ENCODE measurements at regions not wholly inside any gene's neighbourhood (a gene's known extent, or its start where the extent isn't known, plus 50 kb on each side); places are given as distances from the start of the nearest gene placed in this dataset.
"Not testable (repeated sequence)": the region's sequence is repeated elsewhere in the genome, so short reads cannot be mapped to it uniquely, and the experiment has no call there.

DNA sequence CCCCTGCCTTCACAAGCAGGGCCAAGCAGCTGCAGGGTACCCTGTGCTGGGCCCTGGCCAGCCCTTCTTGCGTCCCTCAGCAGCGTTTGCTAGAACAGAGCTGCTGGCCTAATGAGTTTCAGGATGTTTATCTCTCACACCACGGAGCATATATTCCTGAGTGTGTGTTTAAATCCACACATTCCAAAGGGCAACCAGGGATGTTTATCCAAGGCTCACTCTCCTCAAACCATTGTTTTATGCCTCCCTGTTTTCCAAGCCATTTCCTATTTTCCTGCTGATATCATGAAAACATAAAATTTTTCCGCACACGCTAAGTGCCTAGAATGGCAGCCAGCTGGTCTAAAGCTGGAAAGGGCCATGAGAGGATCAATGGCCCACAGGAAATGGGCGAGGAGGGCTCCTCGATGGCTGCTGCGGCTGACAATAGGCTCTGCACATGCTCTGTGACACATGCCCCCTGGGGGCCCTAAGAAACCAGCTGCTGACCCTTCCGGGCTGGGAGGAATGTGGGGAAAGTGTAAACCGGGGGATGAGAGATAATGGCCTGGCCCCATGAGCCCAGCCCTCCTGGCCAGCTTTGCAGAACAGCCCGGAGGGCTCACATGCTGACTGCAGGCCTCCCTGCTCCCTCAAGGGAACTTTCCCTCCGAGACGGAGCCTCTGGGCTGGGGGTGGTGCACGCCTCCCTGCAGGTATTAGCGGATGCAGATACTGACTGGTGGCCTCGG is 194.0 kb downstream of the NDUFA10 start:
- no peak for DNase-seq

DNA sequence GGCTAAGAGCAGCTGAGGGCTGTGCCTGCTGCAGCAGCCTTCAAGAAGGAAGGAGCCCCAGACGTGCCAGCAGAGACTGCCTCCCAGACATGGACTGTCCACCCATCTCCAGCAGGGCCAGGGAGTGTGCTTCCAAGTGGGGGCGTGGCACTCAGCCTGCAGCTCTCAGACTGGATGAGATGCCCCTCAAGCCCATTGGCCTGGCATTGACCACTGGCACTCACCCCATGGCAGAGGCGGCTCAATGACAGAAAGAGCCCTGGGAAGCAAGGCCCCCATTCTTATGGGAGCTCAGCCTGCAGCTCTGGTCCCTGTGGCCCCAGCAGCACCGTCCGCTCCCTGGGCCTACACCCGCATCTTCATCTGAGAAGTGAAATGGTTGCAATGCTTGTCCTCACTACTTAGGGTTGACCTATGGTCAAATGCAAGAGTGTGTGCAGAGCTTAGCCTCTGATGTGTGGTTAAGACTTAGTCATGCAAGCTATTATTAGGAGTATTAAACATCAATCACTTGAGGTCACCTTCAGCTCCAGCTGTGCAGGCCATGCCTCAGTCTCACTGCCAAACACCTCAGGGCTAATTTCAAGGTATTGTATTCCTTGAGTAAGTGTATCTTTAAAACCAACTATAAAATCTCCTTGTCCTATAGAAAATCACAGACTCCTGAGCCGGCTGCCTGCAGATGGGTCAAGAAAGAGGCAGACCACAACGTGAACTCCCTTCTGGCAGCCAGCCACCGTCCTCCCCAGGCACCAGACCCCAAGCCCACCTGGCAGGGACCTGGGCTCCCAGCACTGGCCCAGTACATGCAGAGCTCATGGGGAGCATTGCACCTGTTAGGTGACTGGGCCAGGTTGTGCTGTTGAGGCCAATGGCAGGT is 194.8 kb downstream of the NDUFA10 start:
- no peak for DNase-seq

DNA sequence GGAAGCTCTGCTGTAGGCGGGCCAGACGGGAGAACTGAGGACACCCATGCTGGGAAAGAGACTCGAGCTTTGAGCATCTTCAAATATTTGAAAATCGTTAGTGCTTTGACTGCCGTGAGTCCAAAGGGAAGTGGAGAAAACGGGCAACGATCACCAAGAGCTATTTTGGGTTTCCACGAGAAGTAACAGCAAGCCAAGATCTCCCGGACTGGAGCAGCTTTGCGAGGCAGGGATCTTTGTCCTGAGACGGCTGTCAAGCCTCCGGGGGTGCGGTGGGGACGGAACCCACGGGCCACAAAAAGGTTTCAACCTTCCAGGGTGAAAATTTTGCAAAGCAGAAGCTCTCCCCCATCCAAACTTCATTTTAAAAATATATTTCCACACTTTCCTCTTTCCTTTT is 195.8 kb downstream of the NDUFA10 start:
- DNase-seq: no peak

DNA sequence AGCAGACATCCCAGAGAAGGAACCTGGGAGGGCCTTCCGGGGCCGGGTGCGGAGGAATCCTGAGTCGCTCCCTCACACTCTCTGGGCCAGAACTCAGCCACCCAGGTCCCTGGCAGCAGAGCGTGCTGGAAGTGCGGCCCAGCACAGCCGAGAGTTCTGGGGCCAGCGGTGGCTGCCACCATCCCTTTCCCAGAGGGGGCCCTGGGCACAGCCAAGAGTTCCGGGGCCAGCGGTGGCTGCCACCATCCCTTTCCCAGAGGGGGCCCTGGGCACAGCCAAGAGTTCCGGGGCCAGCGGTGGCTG is 196.2 kb downstream of the NDUFA10 start:
- not testable (repeated sequence) for DNase-seq

DNA sequence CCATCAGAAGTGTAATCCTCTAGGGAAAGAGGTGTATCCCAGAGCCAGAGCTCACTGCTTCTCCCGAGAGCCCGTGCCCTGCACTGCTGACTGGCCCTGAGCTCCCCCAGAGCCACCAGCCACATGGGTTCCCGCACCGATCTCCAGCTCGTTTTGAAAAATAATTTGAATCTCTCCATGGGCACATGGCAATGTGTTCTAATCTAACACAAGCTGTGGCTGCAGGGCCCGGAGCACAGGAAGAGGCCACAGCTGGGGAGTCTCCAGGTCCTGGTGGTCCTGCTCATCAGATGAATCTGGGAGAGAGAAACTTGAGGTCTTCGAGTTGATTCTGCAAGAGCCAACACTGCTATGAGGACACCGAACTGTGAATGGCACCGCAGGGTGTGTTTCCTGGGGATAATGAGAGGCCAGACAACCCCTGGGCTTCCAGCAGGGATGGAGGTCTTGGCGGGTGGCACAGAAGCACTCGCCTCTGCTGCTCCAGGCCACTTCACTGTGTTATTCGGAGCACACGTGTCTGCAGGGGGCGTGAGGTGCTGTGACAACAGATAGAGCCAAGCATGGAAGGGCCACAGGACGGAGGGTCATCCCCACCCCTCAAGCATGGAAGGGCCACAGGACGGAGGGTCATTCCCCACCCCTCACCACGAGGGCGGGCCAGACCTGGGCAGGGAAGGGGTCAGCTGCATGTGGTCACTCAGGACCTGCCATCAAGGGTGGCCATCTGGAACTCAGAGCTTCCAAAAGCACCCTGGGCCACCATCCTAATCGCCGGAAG is 196.8 kb downstream of the NDUFA10 start:
- DNase-seq: no peak

DNA sequence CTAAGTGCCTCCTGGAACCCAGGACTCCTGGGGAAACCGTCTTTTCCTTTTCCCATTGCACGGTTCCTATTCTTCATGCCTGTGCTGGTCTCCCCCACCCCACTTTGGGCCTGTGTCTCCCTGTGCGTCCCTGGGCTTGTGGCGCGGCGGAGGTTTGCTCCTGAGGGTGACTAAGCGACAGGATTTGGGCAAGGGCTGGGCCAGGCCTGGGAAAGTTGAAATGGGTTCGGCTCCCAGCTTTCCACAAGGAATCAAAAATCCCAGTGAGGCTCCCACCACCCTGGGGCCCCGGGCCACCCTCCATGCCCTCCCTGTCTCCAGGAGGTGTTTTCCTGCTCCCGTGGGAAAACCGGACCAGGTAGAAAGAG is 197.6 kb downstream of the NDUFA10 start:
- no peak for DNase-seq

DNA sequence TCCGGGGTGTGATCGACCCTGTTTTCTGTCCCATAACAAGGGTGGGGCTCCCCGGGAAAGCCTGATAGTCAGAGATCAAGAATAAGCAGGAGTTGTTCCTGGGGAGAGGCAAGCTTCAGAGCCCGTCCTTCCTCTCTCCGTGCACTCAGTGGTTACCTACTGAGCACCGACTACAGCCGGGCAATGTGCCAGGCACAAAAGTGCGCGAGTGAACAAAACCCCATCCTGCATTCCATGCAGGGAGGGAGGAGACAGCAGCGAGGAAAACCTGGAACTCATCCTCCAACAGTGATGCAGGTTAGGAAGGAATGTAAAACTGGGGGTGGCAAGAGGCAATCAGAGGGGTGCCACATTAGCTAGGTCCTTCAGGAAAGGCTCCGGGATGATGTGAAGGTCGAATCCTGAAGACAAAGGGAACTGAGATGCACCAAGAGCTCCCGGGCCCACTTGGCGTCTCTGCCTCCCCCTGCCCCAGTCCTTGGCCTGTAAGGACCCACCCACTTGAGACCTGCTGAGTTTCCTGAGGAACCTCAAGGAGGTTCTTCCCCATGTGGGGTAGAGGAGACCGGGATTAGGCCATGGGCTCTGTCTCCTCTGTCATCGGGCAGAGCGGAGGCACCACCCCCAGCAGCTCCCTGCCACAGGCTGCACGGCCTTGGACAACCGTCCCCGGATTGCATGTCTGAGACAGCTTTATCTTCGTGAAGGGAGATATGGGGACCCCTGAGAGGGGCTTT is 198.2 kb downstream of the NDUFA10 start:
- no peak for DNase-seq

DNA sequence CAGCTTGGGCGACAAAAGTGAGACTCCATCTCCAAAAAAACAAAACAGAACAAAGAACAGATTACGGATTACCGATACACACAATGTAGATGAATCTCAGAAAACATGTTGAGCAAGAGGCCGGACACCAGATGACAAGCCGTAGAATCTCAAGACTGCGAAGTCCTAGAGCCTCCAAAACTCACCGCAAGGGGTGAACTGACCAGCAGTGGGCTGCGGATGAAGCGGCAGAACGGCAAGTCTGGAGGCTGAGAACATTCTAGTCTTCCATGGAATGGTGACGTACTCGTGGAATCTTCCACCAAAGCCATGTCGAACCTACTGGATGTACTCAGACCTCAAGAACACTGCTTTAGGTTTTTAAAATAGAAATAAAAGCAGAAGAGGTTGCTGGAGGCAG is 198.8 kb downstream of the NDUFA10 start:
- DNase-seq: no peak

DNA sequence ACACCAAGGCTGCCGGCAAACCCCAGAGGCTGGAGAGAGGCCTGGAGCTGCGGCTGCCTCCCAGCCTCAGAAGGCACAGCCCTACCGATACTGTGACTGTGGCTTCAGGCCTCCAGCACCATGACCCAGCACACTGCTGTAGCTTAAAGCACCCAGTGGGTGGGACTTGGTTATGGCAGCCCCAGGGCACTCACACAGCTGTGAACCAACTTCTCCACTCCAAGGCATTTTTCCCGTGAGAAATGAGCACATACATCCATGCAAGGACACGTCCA is 199.5 kb downstream of the NDUFA10 start:
- DNase-seq: no peak

DNA sequence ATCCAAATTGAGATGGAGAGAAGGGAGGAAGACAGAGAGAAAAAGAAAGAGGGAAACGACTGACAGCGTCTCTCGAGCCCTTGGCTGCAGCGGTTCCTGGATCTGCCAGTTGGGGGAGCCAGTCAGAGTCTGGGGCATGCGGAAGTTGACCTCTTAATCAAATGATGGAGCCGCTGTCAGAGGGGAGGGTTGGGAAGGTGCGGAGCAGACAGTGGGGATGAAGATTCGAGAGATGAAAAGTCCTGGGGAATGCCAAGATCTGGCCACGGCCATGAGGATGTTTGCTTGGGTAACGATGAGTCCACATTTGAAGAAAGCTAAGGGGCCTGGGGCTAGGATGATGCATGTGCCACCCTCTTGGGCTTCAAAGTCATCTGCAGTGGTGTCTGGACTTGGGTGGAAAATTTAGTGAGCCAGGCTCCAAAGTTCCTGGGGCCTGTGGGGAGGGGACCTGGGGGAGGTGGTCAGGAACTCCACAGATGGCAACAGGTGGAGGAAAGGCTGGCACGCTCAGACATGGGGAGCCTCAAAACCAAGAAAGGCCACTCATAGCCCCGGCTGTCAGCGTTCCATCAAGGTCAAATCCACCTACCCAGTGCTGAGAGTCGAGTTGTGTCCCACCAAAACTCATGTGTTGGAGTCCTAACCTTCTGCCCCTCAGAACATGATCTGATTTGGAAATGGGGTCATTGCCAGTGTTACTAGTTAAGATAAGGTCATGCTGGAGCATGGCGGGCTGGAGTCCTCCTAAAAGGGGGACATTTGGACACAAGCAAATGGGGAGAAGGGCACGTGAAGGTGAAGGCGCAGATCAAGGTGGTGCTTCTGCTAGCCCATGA is 200.1 kb downstream of the NDUFA10 start:
- no peak for DNase-seq

DNA sequence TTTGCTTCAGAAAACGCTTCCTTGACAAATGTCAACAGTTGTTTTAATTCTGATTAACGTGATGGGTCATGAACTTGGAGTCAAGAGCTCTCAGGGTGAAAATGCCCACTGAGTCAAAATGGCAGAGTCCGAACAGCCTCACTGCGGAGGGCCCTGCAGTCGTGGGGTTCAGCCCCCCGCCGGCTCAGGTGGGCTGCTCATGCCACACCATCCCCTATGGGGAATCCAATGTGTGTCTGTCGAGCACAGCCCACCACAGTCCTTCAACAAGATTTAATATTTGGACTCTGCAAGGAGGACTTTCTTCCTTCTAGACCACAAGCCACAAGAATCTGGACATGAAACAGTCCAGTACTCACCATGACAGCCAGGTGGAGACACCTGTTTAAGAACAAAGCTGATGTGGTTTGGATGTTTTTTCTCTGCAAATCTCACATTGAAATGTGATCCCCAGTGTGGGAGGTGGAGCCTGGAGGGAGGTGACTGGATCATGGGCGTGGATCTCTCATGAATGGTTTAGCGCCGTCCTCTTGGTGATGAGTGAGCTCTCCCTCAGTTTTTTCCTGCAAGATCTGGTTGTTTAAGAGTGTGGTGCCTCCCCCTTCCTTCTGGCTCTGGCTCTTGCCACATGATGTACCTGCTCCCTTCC is 201.0 kb downstream of the NDUFA10 start:
- no peak for DNase-seq

DNA sequence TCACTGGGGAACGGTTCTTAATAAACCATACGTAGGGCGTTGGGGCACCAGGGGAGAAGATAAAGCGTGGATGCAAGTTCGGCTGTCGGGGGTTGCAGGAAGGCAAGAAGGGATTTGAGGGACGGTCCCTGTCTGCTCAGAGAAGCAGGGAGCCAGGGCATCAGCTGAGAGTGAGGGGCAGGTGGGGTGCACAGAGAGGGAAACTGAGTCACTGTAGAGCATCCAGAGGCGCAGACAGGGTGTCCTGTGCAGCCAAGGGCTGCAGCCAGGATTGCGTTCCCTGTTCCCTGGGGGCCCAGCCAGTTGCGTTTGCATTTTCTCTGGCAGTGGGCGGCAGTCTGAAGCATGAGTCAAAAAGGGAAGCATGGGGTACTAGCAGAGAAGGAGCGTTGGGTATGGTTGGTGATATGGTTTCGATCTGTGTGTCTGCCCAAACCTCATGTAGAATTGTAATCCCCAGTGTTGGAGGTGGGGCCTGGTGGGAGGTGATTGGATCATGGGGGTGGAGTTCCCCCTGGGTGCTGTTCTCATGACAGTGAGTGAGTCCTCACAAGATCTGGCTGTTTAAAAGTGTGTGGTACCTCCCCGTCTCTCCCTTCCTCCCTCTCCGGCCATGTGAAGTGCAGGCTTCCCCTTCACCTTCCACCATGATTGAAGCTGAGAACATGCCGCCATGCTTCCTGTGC is 202.9 kb downstream of the NDUFA10 start:
- DNase-seq: no peak

DNA sequence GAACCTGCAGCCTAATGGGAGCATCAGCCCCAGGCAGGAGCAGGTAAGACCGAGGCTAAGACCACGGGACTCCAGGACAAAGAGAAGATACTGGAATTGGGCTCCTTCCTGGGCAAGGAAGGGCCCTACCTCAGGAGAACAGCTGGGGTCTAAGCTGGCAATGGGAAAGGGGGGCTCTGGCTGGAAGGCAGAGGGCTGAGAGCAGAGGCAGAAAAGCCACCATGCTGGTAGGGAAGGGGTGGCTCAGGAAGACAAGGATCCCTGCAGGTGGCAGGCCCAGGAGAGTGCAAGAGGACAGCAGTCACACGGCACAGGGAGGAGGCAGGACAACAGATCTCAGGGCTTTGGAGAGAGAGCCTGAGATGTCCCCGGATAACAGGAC is 203.5 kb downstream of the NDUFA10 start:
- DNase-seq: no peak

DNA sequence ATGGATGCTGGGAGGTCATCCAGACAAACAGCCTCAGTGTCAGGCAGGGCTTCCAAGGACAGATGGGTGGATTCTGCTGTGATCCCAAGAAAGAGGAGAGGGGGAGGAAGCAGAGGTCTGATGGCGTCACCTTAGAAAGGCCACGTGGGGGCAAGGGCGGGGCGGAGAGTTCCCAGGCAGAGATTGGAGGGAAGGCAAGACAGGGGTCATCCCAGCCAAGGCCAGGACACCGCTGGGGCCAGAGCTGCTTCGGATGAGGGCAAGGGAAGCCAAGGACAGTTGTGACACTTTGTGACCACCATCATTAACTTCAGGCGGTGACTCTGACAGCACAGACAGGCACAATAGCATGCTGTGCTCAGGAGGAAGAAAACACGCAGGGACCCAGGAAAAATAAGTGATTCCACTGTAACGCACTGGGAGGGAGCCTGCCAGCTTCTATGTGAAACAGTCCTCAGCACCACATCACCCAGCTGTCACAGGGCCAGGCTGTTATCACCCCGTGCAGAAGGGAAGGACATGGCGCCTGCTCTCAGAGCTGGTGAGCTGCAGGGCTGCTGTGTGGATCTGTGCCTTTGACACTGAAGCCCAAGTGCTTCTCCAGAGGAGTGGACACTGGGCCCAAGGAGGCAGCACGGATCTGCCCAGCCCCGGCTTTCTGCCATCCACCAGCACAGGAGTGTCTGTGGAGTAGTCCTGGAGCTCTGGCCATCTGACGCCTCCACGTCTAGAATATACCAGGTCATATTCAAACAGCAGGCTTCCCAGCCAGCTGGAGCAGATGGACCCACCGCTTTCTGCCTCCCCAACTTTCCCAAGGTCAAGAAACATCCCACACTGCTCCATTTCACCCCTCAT is 204.1 kb downstream of the NDUFA10 start:
- DNase-seq: no peak

DNA sequence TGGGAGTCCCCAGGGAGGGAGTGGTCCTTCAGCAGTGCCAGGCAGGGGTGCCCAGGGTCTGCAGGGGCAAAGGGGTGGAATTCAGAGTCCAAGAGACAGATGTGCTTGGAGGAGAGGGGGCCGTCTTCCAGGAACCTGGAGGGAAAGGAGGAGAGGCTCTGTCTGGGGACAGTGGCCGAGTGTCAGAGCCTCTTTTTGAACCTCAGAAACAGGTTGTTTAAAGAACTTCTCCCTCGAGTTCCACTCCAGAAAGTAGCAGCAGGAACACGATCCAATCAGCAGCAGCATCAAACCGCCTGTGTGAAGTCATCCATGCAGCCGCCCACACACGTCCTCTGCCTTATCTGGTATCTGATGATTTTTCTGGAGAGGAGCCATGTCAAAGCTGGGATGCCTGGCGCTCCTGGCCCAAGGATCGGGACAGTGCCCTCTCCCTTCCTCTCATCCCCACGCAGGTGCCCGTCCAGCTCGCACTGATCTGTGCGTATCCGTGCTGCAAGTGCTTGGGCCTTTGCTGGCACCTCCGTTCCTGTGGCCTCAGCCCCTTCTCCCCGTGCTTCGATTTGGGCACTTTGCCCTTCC is 205.1 kb downstream of the NDUFA10 start:
- DNase-seq: peak; percentile 2

DNA sequence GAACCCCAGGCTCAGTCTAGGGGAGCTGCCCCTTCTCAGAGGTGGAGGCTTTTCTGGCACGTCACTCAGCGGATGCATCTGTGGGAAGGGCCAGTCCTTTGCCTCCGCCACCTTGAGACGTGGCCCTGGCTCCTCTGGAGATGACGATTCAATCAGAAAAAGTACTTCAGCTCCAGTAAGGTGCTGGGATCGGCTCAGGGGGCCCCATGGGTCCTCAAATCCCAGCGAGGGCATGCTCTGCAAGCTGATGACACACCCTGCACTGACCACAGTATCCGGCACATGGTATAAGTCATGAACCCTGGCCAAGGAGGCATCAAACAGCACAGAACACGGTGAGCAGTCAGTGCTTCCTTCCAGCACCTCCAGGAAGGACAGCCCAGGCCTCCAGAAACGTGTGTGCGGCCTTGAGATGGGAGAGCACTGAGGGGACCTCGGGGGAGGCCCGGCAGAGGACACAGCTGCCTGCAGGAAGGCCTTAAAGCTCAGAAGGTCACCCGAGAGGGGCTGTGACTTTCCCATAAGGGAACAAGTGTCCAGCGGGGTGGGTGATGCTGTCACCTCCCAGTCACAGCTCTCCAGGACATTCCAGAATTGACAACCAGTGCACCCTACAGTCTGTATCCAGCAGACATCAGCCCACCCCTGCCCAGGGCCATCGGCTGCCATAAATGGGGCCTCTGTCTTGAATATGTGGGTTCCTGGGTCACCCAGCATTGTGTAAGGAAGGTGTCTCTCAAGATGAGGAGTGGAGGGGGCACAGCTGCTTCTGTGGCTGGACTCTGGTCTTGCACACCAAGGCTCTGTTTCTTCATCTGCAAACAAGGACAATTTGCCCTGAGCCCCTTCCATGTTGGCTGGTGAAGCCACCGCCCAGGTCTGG is 205.8 kb downstream of the NDUFA10 start:
- DNase-seq: no peak

DNA sequence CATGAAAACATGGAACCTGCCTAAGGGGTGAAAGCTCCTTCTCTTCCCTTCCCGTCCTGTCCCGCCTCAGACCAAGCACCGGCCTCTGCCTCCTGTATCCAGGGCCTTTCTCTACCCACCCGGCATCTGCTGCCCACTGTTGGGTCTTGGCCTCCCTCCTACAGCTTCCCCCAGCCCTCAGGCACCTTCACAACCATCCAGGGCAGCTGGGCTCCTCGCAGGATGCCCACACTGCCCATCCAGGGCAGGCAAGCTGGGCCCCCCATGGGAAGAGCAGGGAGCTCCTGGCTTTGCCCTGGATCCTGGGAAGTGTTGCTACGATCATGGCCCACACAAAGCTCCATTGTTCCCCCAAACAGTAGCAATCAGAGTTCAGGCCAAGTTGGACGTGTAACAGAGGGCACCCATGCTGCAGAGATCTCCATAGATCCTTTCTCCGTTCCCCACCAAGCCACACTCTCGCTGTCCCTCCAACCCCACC is 206.6 kb downstream of the NDUFA10 start:
- DNase-seq: no peak

DNA sequence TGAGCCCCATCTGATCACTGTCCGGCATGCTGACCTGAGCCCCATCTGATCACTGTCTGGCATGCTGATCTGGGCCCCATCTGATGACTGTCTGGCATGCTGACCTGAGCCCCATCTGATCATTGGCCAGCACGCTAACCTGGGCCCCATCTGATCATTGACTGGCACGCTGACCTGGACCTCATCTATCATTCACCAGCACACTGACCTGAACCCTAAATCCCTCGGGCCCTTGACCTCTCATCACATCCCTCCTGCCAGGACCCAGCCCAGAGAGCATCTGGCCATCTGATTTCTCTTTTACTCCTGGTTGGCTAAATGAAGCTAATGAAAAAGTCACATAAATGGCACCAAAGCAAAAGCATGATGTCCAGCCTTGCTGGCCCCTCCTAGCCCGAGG is 207.1 kb downstream of the NDUFA10 start:
- DNase-seq: no peak
